ENCODE measurements at regions not wholly inside any gene's neighbourhood (a gene's known extent, or its start where the extent isn't known, plus 50 kb on each side); places are given as distances from the start of the nearest gene placed in this dataset.

- DNase-seq (ENCODE audit: insufficient read length, low spot score) (no peak), FAIRE-seq (no peak)
These were observed 585.9 kb upstream of the GHITM start for GRCh38 chr10:83553366-83553765.

DNA sequence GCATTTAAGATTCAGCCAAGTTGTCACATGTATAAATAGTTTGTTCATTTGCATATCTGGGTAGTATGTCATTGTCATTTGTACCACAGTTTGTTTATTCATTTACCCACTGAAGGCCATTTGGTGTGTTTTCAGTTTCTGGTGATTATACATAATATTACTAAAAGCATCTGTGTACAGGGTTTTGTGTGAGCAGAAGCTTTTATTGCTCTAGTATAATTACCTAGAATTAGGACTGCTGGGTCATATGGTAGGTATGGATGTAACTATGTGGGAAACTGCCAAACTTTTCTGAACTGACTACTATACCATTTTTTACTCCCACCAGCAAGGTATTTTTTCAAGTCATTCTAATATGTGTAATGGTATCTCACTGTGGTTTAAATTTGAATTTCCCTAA lies 584.0 kb upstream of the GHITM start:
- no peak for FAIRE-seq

DNA sequence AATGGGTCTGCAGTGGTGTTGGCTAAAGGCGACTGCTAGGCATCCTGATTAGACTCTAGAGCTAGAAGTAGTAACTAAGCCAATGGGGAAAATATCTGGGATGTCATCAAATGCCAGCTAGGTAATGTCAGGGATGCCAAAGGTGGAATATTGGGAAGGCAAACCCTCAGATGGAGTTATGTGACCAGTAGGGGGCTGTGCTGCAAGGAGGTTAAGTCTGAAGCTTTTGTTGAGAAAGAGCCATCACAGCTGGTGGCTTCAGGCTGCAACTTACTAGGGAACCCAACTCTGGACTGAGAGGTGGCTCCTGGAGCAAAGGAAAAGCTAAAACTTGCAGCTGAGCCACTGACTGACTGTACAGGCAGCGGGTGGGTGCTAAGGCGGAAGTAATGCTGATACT lies 576.9 kb upstream of the GHITM start:
- no peak for FAIRE-seq
- no peak for DNase-seq (ENCODE audit: insufficient read length, low spot score)

More for the DNA sequence above, 584.0 kb upstream of the GHITM start:
- DNase-seq (ENCODE audit: insufficient read length, low spot score) = no peak

GRCh38 chr10:83564889-83565588 lies 574.3 kb upstream of the GHITM start:
- DNase-seq (ENCODE audit: insufficient read length, low spot score) = no peak
- FAIRE-seq = no peak

DNA sequence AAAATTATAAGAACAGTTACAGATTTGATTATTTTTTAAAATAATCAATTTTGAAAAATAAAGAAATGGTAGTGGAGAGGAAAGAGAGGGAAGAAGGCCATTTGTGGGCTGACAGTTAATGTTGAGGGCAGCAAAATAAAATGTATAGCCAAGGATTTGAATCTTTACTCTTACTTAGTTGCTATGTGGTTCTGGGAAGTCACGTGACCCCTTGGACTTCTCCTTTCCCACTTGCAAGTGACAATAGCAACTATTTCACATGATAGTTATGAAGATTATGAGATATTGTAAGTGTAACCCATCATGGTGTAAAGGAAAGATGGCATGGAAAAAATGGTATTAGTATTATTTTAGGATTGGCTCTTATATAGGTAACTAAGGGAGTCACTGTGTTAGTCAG lies 567.3 kb upstream of the GHITM start:
- FAIRE-seq = no peak
- DNase-seq (ENCODE audit: insufficient read length, low spot score) = no peak

- FAIRE-seq (no peak), DNase-seq (ENCODE audit: insufficient read length, low spot score) (no peak)
These were observed 564.5 kb upstream of the GHITM start for GRCh38 chr10:83574770-83575169.

- FAIRE-seq = no peak
These were observed 561.9 kb upstream of the GHITM start for GRCh38 chr10:83577421-83577820.

DNA sequence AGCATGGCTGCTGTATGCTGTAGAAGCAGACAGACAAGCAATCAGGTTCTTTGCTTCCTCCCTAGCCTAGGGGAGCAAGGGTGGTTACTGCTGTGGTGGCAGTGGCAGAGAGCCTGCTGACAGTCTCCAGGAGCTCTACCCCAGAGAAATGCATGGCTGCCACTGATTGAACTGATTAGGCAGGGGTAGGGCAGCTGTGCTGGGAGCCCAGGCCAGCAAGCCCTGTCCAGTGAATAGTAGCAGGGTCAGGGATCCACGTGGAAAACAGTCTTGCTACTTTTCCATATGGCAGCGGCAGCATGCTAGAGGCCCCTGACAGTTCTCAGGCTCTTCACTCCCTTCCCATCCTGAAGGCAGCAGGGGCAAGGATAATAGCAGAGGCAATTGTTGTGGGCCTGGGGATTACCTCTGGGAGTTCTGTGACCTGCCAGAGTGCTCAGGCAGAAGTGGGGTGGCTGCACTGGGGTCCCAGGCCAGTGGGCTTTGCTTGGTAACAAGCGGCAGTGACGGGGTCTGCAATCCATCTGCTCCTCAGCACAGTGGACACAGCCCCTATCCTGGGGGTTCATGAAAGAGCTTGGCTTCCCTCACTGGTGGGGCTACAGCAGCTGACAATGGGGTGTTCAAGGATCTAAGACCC lies 558.8 kb upstream of the GHITM start:
- DNase-seq (ENCODE audit: insufficient read length, low spot score) (no peak), FAIRE-seq (no peak)

More at GRCh38 chr10:83577421-83577820, 561.9 kb upstream of the GHITM start:
- DNase-seq (ENCODE audit: insufficient read length, low spot score) = no peak

- DNase-seq (ENCODE audit: insufficient read length, low spot score) (no peak), FAIRE-seq (no peak)
These were observed 556.8 kb upstream of the GHITM start for GRCh38 chr10:83582407-83583095.

DNA sequence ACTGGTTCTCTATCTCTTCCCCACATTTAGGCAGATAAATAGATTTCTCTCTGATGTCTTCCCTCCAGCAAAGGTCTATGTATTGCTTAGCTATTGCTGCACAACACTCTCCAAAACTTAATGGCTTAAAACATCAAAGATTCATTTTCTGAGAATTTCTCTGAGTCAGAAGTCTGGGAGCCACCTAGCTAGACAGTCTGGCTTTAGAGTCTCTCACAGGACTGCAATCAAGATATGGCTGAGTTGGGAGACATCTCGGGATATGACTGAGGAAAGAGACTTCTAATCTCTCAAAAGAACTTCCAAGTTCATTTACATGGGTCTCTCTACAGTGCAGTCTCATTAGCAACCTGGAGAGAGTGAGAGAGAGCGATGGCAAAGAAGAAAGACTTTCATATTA lies 553.6 kb upstream of the GHITM start:
- DNase-seq (ENCODE audit: insufficient read length, low spot score) = no peak
- no peak for FAIRE-seq

DNA sequence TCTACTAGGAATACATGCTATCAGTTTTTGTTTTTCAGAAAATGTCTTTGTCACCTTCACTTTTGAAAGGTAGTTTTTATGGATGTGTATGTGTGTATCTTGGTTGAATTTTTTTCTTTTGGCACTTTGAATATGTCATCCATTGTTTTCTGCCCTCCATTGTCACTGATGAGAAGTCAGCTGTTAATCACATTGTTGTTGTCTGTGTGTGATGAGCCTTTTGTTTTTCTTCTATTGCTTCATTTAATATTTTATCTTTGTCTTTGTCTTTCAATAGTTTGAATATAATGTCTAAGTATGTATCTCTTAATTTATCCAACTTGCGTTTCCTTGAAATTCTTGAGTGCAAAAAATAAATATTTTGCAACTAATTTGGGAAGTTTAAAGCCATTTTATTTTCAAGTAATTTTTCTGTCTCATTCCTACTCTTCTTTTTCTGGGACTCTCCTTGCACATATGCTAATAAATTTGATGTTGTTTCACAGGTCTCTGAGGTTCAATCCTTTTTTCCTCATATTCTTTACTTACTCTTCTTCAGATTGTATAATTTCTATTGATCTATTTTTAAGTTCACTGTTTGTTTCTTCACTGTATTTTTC lies 546.9 kb upstream of the GHITM start:
- no peak for FAIRE-seq
- no peak for DNase-seq (ENCODE audit: insufficient read length, low spot score)

GRCh38 chr10:83603708-83604107 lies 535.6 kb upstream of the GHITM start:
- DNase-seq (ENCODE audit: insufficient read length, low spot score) (no peak), FAIRE-seq (no peak)

DNA sequence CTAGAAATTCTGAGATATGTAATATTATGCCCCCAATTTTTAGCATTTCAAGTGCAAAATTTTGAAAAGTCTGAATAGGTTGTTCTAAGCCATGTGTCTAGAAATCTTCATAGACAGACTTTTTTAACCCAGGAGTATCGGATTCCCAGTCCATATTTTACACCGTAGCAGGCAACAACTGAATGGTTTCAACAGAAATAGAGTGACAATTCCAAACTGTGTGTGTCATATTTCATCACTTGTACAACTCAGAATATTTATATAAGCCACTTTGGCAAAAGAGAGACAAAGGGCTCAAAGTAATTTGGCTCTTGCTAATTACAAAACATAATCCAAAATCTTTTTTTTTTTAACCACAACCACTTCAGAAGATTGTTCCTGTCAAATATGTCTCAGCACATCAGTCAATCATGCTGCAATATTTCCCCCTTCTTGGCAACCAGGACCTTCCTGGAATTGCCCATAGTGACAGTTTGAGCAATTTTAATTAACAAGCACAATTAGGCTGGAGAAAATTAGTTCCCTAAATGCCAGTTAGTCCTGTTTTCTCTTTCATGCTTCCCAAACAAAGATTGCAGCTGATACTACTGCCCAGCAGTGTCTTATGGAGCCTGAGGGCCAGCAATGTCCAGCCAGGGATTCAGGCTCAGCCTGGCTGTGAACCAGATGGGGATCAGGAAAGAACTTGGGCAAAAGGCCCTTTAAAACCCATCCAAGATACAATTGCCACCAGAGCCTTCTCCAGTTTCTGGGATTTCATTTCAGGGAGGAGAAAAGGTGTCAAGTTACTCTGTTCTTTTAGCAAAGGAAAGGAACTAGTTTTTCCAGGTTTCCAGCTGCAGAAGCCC lies 533.3 kb upstream of the GHITM start:
- DNase-seq (ENCODE audit: insufficient read length, low spot score) = no peak
- FAIRE-seq = no peak

- DNase-seq (ENCODE audit: insufficient read length, low spot score) (no peak), FAIRE-seq (no peak)
These were observed 531.2 kb upstream of the GHITM start for GRCh38 chr10:83607959-83608745.

DNA sequence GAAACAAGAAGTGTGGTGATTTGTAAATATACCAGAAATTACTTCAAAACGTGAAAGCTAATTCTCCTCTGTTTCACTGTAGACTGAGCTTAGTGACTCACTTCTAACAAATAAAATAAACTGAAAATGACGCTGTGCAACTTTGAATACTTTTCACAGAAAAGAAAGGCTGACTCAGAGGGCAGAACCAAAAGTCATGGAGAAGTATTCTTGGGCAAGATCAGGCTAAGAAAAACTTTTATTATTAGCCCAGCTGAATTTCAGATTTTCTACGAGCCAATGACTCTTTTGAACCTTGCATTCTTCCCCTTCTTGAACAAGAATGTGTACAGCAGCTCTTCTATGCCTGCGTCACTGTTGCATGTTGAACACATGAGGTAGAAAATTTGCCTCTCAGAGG lies 527.3 kb upstream of the GHITM start:
- DNase-seq (ENCODE audit: insufficient read length, low spot score) (no peak), FAIRE-seq (no peak)

- FAIRE-seq = no peak
- DNase-seq (ENCODE audit: insufficient read length, low spot score) = no peak
These were observed 526.6 kb upstream of the GHITM start for GRCh38 chr10:83612746-83613145.

GRCh38 chr10:83617172-83617571 lies 522.1 kb upstream of the GHITM start:
- no peak for DNase-seq (ENCODE audit: insufficient read length, low spot score)
- no peak for FAIRE-seq

GRCh38 chr10:83617692-83618545 lies 521.4 kb upstream of the GHITM start:
- FAIRE-seq = no peak
- no peak for DNase-seq (ENCODE audit: insufficient read length, low spot score)

GRCh38 chr10:83625831-83626360 lies 513.4 kb upstream of the GHITM start:
- FAIRE-seq (no peak), DNase-seq (ENCODE audit: insufficient read length, low spot score) (no peak)

Data from HTR-8/SVneo (cell line).